BE2C (cell line): ENCODE measurements at regions not wholly inside any gene's neighbourhood (a gene's known extent, or its start where the extent isn't known, plus 50 kb on each side); places are given as distances from the start of the nearest gene placed in this dataset.

Experiments
- DNase-seq: peaks from one replicate; pipeline ENCODE4 v3.0.0-alpha.2; 2020
- H3K27me3 ChIP-seq: fragments of 250-450 bp; sonication (Bioruptor Pico); 2 replicates; pipeline ENCODE4 v1.5.1; 2020; ENCODE audit warnings: mild to moderate bottlenecking
- H3K36me3 ChIP-seq: fragments of 250-450 bp; sonication (Bioruptor Pico); 2 replicates; pipeline ENCODE4 v1.5.1; 2020; ENCODE audit warnings: mild to moderate bottlenecking
- H3K4me1 ChIP-seq: fragments of 250-450 bp; sonication (Bioruptor Pico); 2 replicates; pipeline ENCODE4 v1.5.1; 2020
- H3K4me3 ChIP-seq: 2 replicates; pipeline ENCODE4 v1.5.1; 2011; ENCODE audit warnings: low read depth, low read length
- H3K9me3 ChIP-seq: fragments of 250-450 bp; sonication (Bioruptor Pico); 2 replicates; pipeline ENCODE4 v1.5.1; 2020
- CTCF ChIP-seq: IDR thresholded peaks from 2 replicates; pipeline ENCODE4 v1.5.1; 2012; ENCODE audit warnings: mild to moderate bottlenecking, low read depth, low read length

GRCh38 chrX:39176105-39176504 lies 374.8 kb downstream of the MID1IP1 start:
- TF ChIP-seq CTCF, result no peak
- no peaks in the 10 kb centered on the region for H3K4me1 ChIP-seq
- no peaks in the 10 kb centered on the region for H3K36me3 ChIP-seq
- DNase-seq, result no peak
- H3K27me3 ChIP-seq, result no peaks in the 10 kb centered on the region
- H3K9me3 ChIP-seq, result no peaks in the 10 kb centered on the region
- H3K4me3 ChIP-seq, result no peak overlapping the region

GRCh38 chrX:39189431-39189830 lies 388.2 kb downstream of the MID1IP1 start:
- Histone ChIP-seq H3K27me3 (no peaks in the 10 kb centered on the region), H3K9me3 (no peaks in the 10 kb centered on the region), H3K4me1 (no peaks in the 10 kb centered on the region), H3K4me3 (no peak overlapping the region), H3K36me3 (no peaks in the 10 kb centered on the region)
- DNase-seq, result no peak
- TF ChIP-seq CTCF, result no peak

- DNase-seq, result no peak
- Histone ChIP-seq H3K9me3 (no peaks in the 10 kb centered on the region), H3K4me3 (no peak overlapping the region), H3K27me3 (no peaks in the 10 kb centered on the region), H3K36me3 (no peaks in the 10 kb centered on the region), H3K4me1 (no peaks in the 10 kb centered on the region)
- no peak for TF ChIP-seq CTCF
Observed at GRCh38 chrX:39194673-39195072, 393.4 kb downstream of the MID1IP1 start.

GRCh38 chrX:39195156-39195555 lies 393.9 kb downstream of the MID1IP1 start:
- DNase-seq, result no peak

GRCh38 chrX:39196192-39197102 lies 395.2 kb downstream of the MID1IP1 start:
- H3K9me3 ChIP-seq, result no peaks in the 10 kb centered on the region
- no peaks in the 10 kb centered on the region for H3K4me1 ChIP-seq
- H3K27me3 ChIP-seq, result no peaks in the 10 kb centered on the region
- TF ChIP-seq CTCF, result no peak
- no peak for DNase-seq
- no peak overlapping the region for H3K4me3 ChIP-seq
- H3K36me3 ChIP-seq, result no peaks in the 10 kb centered on the region

More at GRCh38 chrX:39195156-39195555, 393.9 kb downstream of the MID1IP1 start:
- Histone ChIP-seq H3K27me3 (no peaks in the 10 kb centered on the region), H3K9me3 (no peaks in the 10 kb centered on the region), H3K36me3 (no peaks in the 10 kb centered on the region), H3K4me1 (no peaks in the 10 kb centered on the region), H3K4me3 (no peak overlapping the region)
- no peak for TF ChIP-seq CTCF

GRCh38 chrX:39199429-39199828 lies 398.2 kb downstream of the MID1IP1 start:
- Histone ChIP-seq H3K36me3 (no peaks in the 10 kb centered on the region), H3K4me1 (no peaks in the 10 kb centered on the region), H3K9me3 (no peaks in the 10 kb centered on the region), H3K27me3 (no peaks in the 10 kb centered on the region), H3K4me3 (no peak overlapping the region)
- no peak for DNase-seq
- TF ChIP-seq CTCF, result no peak
